ENCODE measurements at regions not wholly inside any gene's neighbourhood (a gene's known extent, or its start where the extent isn't known, plus 50 kb on each side); places are given as distances from the start of the nearest gene placed in this dataset.
"Not testable (repeated sequence)": the region's sequence is repeated elsewhere in the genome, so short reads cannot be mapped to it uniquely, and the experiment has no call there.

DNA sequence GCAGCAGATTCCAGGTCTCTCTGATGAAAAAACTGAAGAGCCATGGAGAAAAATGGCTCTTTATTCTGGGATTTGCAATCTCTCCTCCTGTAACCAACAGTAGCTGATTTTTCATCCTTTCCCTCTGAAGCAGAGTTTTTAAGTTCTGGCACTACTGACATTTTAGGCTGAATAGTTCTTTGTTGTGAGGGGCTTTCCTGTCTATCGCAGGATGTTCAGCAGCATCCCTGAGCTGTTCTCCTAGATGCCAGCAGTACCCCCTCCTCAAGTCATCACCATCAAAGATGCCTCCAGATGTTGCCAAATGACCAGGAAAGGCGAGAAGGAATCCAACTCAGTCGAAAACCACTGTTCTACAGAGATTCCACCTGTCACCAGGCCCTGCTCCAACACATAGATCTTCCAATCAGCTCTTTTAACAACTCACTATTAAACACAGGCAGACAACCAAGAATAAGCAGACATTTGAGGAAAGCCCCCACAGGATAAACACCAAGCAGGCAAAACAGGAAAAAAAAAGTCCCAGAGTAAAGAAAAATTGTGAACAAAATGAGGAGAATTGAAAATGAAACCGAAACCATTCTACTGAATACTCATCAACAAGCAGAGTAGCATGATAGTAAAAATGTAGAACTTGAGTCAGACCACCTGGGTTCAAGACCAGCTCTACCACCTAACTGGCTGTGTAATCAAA lies 124.8 kb downstream of the MPP7 start:
- Histone ChIP-seq H3K4me2 (ENCODE audit: low read depth, low read length) (peak overlapping the region; percentile 81), H3F3A (ENCODE audit: insufficient read depth, low read length) (no peaks in the 10 kb centered on the region; the same call in 1 of the 2 replicates), H3K79me2 (ENCODE audit: low read length) (no peaks in the 10 kb centered on the region), H4K20me1 (ENCODE audit: insufficient read depth, low read length) (no peaks in the 10 kb centered on the region), H3K9ac (ENCODE audit: low read length) (peak overlapping the region; percentile 34), H3K27ac (ENCODE audit: low read length) (peak overlapping the region; percentile 67; the same call in 1 of the 2 replicates), H3K4me3 (ENCODE audit: low read length) (peak overlapping the region; percentile 42; the same call in 1 of the 2 replicates), H3K9me3 (replicated peaks; ENCODE audit: insufficient read depth, low read length) (no peaks in the 10 kb centered on the region), H2AFZ (ENCODE audit: low read length) (peak overlapping the region; percentile 80), H3K9me2 (replicated peaks; ENCODE audit: insufficient read depth, low read length) (no peaks in the 10 kb centered on the region), H3K36me3 (replicated peaks; ENCODE audit: insufficient read depth, low read length) (no peaks in the 10 kb centered on the region), H3K27me3 (replicated peaks; ENCODE audit: insufficient read depth, low read length) (no peaks in the 10 kb centered on the region), H3K4me1 (ENCODE audit: low read length) (peaks cover 17% of the 10 kb centered on the region)
- DNase-seq, result peak; percentile 64
- TF ChIP-seq EZH2phosphoT487 (IDR thresholded peaks at IDR 0.05; ENCODE audit: low read length) (no peak), EZH2 (optimal IDR thresholded peaks at IDR 0.05; ENCODE audit: low read depth, low read length) (no peak)
- TF ChIP-seq, protein P1, sequence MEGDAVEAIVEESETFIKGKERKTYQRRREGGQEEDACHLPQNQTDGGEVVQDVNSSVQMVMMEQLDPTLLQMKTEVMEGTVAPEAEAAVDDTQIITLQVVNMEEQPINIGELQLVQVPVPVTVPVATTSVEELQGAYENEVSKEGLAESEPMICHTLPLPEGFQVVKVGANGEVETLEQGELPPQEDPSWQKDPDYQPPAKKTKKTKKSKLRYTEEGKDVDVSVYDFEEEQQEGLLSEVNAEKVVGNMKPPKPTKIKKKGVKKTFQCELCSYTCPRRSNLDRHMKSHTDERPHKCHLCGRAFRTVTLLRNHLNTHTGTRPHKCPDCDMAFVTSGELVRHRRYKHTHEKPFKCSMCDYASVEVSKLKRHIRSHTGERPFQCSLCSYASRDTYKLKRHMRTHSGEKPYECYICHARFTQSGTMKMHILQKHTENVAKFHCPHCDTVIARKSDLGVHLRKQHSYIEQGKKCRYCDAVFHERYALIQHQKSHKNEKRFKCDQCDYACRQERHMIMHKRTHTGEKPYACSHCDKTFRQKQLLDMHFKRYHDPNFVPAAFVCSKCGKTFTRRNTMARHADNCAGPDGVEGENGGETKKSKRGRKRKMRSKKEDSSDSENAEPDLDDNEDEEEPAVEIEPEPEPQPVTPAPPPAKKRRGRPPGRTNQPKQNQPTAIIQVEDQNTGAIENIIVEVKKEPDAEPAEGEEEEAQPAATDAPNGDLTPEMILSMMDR (IDR thresholded peaks at IDR 0.05; ENCODE audit: low read length), result no peak

DNA sequence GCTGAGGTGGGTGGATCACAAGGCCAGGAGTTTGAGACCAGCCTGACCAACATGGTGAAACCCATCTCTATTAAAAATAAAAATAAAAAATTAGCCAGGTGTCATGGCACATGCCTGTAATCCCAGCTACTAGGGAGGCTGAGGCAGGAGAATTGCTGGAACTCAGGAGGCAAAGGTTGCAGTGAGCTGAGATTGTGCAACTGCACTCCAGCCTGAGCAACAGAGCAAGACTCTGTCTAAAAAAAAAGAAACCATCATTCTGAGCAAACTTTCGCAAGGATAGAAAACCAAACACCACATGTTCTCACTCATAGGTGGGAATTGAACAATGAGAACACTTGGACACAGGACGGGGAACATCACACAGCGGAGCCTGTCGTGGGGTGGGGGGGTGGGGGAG lies 126.4 kb downstream of the MPP7 start:
- H3K9me2 ChIP-seq (replicated peaks; ENCODE audit: insufficient read depth, low read length); H3K27me3 ChIP-seq (replicated peaks; ENCODE audit: insufficient read depth, low read length); H3F3A ChIP-seq (ENCODE audit: insufficient read depth, low read length); H3K4me3 ChIP-seq (ENCODE audit: low read length); H3K4me2 ChIP-seq (ENCODE audit: low read depth, low read length); H3K27ac ChIP-seq (ENCODE audit: low read length); H3K79me2 ChIP-seq (ENCODE audit: low read length); H3K36me3 ChIP-seq (replicated peaks; ENCODE audit: insufficient read depth, low read length); H4K20me1 ChIP-seq (ENCODE audit: insufficient read depth, low read length); DNase-seq; H3K9me3 ChIP-seq (replicated peaks; ENCODE audit: insufficient read depth, low read length); H2AFZ ChIP-seq (ENCODE audit: low read length); H3K9ac ChIP-seq (ENCODE audit: low read length): not testable (repeated sequence)
- H3K4me1 ChIP-seq (ENCODE audit: low read length), result peaks cover 17% of the 10 kb centered on the region

DNA sequence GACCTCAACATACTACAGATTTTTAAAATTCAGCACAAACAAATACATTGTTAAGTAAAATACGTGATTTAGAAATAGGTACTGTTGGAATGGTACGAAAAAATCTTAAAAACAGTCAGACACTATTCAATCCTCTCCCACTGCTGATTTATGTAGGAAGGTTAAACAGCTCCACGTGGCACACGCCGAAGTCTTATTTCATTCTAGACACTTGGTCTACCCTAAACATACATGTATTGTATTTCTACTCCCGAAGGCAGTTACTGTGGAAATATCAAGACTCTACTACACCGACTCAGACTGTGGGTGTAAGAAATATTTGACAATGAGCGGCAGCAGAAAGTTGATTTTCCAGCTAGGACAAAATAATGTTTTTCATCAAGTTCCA lies 130.6 kb downstream of the MPP7 start:
- no peak for DNase-seq
- H3K27ac ChIP-seq (ENCODE audit: low read length), result no peak overlapping the region
- no peaks in the 10 kb centered on the region for H3K27me3 ChIP-seq (replicated peaks; ENCODE audit: insufficient read depth, low read length)
- no peaks in the 10 kb centered on the region for H3K9me3 ChIP-seq (replicated peaks; ENCODE audit: insufficient read depth, low read length)
- no peaks in the 10 kb centered on the region; the same call in 1 of the 2 replicates for H3F3A ChIP-seq (ENCODE audit: insufficient read depth, low read length)
- no peak overlapping the region for H2AFZ ChIP-seq (ENCODE audit: low read length)
- no peaks in the 10 kb centered on the region for H4K20me1 ChIP-seq (ENCODE audit: insufficient read depth, low read length)
- no peak overlapping the region for H3K9ac ChIP-seq (ENCODE audit: low read length)
- no peaks in the 10 kb centered on the region for H3K36me3 ChIP-seq (replicated peaks; ENCODE audit: insufficient read depth, low read length)
- no peaks in the 10 kb centered on the region for H3K9me2 ChIP-seq (replicated peaks; ENCODE audit: insufficient read depth, low read length)
- TF ChIP-seq EZH2 (optimal IDR thresholded peaks at IDR 0.05; ENCODE audit: low read depth, low read length), result no peak
- TF ChIP-seq, protein P1 (IDR thresholded peaks at IDR 0.05; ENCODE audit: low read length), result no peak
- no peak for TF ChIP-seq EZH2phosphoT487 (IDR thresholded peaks at IDR 0.05; ENCODE audit: low read length)
- no peaks in the 10 kb centered on the region for H3K79me2 ChIP-seq (ENCODE audit: low read length)
- H3K4me3 ChIP-seq (ENCODE audit: low read length), result no peak overlapping the region
- peaks cover 18% of the 10 kb centered on the region for H3K4me1 ChIP-seq (ENCODE audit: low read length)
- H3K4me2 ChIP-seq (ENCODE audit: low read depth, low read length), result no peak overlapping the region

Measured in MM.1S (cell line).